Thyroid gland (tissue), 4 donors: ENCODE measurements at regions not wholly inside any gene's neighbourhood (a gene's known extent, or its start where the extent isn't known, plus 50 kb on each side); places are given as distances from the start of the nearest gene placed in this dataset.

ENCODE experiments used
- CTCF ChIP-seq, 6 experiments: fragments of 200-600 bp in 3 of 6; fragments of 450-650 bp in 3 of 6; sonication (generic) in 3 of 6; IDR thresholded peaks; one replicate each; pipeline ENCODE4 v1.5.1; 2016 to 2019; ENCODE audit warnings: antibody characterized with exemption in 6 of 6, mild to moderate bottlenecking in 2 of 6, inconsistent platforms in 1 of 6, moderate library complexity in 1 of 6
- POLR2A ChIP-seq, 2 donors: fragments of 450-650 bp; IDR thresholded peaks; one replicate each; pipeline ENCODE4 v1.6.1; 2017; ENCODE audit warnings: antibody characterized with exemption in 2 of 2, mild to moderate bottlenecking in 2 of 2, moderate library complexity in 1 of 2

GRCh38 chr7:132696332-132696731 is 120.1 kb upstream of the PLXNA4 start:
- TF ChIP-seq POLR2A (IDR thresholded peaks at IDR 0.05) = no peak
- no peak for TF ChIP-seq CTCF (IDR thresholded peaks at IDR 0.05)
